OCI-M1 (cell line): ENCODE measurements at regions not wholly inside any gene's neighbourhood (a gene's known extent, or its start where the extent isn't known, plus 50 kb on each side); places are given as distances from the start of the nearest gene placed in this dataset.
A peak's percentile ranks its signal among the peaks of the same experiment; 100 is the strongest.

Experiments
- DNase-seq: peaks from one replicate; lab custom pipeline; 2025; lab: John Stamatoyannopoulos, UW

DNA sequence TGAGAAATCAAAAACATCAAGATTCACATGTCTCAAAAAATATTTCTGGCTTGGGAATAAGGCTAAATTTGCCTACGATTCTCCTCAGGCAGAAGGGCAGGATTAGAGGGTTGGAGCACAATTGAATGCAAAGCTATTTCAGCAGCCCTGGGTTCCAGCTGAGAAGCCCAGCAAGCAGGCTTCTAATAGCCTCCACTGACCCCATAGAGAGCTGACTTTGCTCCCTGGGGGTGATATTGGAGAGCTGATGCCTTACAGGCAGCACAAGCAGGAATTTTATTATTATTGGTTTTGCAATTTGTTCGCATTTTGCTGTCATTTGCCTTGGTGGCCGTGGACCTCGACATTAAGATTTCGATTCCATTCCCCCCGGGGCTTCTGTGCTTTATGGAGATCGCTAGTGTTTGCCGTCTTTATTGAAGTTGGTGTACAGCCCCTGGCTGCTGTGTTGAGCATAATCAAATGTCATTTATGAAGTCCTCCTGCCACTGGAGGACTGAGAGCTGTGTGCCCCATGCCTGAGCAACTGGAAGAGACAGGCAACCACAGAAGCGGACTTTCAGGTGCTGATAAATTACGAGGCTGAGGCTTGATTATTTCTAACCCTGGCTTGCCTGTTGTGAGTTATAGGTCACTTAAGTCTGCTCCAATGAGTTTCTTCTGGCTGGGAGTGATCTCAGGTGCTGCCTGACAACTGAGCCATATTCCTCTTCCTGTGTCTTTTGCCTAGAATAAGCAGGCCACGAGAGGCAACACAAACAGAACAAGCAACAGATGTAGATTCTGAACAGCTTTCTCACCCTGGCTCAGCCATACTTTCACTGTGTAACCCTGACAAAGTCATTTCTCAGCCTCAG, 518.4 kb upstream of the CAMK1G start:
- no peak for DNase-seq

DNA sequence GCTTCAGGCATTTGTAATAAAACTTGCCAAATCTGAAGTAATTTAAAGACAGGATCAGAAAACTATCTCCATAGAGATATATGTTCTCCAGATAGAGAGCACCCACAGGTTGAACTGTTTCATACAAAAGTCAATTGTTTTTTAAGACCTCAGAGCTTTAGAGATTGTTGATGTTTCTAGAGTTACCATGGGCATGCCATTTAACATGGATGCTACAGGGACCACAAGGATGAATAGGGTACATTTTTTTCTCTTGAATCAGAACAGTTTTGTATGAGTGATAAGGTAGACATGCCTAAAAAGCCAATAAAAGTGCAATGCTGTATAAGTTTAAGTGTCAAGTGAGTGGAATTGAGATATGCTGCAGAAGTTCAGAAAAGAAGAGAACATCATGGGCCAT, 511.0 kb upstream of the CAMK1G start:
- DNase-seq: no peak

DNA sequence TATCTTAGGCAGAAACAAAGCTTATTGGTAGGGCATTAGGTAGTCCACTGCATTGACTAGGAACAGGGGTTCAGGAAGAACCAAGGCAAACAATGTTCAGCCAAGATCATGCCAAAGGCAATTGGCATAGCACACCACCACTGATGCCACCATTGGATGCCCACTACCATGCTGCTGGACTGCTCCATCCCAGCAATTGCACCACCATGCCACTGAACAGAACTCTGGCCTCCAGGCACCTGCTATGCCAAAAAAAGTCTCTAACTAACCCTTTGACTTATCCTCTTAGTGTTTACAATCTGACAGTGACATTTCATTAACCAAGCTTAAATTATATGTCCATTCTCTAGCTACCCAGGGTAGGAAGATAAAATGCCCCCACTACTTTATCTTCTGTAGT, 509.6 kb upstream of the CAMK1G start:
- no peak for DNase-seq

DNA sequence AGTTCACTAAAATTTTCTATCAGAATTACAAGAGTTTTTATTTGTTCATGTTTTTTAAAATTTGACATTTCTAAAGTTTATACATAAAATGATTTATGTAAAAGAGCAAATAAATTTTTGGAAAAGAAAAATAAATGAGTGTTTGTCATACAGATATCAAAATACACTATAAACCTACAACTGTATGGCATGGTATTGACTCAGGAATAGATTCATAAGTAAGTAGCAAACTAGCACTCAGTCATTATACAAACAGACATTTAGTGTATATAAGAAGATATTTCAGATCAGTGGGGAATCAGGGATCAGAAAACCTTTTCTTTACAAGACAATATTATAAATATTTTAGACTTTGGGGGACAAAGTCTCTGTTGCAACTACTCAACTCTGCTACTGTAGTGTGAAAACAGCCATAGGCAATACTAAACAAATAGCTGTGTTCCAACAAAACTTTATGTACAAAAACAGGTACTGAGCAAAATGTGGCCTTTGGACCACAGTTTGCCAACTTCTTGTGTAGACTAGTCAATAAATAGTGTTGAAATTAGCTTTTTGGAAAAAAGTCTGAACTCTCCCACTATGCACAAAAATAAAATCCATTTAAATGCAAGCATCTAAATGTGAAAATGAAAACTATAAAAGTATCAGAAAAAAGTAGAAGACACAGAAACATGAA, 508.8 kb upstream of the CAMK1G start:
- no peak for DNase-seq

DNA sequence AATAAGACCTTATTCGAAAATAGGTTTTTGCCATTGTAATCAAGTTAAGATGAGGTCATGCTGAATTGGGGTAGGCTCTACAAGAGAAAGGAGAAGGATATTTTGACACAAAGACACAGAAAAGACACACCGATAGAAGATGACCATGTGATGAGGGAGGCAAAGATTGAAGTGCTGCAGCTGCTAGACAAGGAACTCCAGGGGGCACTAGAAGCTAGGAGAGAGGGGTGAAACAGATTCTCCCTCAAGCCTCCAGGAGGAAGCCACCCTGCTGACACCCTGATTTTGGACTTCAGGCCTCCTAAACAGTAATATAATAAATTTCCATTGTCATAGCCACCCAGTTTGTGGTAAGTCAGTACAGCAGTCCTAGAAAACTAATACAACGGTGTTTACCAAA, 506.8 kb upstream of the CAMK1G start:
- peak; percentile 9 for DNase-seq

DNA sequence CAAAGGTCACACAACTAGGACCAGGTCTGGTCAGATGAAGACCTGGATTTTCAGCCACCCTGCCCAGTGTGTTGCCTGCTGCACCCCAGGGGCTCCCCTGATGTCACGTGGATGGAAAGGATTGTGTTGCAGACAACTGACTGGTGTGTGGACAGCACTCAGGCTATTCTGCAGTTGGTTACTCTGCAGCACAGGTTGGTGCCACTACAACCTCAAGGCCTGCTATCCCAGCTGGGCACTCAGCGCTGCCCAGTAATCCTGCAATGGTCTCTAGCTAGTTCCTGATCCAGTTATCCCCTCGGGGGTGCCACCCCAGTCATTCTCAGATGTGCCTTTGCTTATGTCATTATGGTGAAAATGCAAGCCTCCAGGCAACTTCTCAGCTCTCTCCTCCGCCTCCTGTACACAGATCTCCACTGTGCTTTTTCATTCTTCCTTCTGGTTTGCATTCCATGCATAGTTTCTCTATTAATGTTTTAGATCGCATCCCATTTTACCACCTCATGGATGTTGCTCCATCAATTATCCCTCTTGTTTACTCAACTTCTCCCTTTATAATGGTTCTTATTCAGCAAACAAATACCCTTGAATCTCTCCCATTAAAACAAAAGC, 503.2 kb upstream of the CAMK1G start:
- DNase-seq: no peak

DNA sequence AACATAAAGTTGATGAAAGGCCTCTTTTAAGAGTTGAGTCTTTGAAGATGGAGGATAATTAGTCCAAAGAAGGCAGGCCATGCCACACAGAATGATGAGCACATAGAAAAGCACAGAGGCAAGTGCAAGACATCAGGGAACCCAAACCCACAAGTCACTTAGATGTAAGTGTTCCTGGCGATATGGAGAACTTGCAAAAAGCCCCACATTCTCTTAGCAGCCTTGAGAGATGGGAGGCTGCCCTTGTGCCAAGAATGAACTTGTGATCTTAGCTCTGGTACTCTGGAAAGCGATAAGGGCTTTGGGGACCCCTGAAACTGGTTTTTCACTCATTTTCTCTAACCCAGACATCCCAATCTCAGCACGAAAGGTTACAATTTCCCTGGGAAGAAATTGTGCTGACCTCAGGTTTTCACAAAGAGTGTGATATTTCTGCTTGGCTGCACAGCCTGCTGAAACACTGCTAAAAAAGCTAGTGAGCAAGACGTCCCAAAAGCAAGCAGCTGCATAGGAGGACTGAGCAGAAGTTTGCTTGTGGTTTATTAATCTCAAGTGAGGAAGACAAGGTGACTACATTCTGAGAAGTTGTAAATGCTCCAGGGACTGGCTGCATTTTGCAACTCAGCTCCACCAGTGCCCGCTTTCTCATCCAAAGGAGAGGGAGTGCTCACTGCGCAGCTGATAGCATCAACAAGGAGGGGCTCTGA, 496.9 kb upstream of the CAMK1G start:
- DNase-seq: no peak

DNA sequence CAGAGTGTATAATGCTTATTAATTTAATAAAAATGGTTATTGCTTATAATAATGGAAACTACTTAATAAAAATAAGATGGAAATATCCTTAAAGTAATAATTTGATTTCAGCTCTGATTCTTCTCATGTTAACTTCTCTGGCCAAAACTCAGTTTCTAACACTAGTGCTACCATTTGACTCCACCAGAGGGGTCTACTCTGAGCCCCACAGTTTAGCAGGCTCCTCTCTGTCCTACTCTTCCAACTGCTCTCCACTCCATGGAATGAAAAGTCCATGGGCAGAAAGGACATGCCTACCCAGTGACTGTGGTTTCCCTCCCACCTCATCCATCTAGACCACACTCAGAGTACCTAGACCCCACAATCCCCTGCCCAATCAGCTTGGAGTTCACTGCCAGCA, 489.1 kb upstream of the CAMK1G start:
- DNase-seq: no peak

DNA sequence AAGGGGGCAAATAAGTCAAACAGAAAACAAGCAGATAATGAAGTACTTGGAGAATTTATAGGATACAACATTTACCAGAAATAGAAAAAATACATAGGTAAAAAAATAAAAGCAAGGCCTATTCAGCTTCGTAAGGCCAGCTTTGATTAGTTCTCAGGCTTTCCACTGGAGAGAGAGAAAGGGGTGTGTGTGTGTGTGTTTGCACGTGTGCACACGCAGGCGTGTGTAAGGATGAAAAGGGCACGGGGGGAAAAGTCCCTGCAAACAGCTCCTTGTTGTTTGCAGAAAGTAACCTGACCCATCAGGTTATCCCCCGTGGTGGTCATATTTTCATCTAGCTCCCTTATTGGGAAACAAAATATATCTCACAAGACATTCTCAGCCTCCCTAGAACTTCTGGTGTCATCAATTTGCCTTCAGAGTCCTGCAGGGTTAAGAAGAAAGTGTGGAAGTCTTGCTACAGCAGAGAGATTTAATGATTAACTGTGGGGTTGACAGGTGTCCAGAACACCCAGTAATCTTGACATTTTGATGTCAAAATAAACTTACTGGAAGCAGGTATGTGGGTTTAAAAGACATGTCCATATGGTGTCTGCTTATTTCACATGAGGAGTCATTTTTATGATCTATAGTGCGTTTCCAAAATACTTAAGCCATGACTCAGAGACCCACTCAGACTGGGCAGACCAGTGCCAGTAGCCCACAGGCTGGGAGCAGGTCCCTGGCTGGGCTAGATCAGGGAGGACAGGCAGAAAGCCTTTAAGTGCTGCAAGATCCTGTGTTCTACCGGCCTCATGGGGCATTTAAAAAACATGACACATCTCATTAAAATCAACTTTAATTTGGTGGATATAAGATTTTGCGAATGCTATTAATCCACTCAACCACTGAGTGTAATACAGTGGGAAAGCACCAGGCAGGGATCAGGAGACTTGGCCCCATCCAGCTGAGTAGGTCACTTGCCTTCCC, 487.6 kb upstream of the CAMK1G start:
- DNase-seq: no peak

DNA sequence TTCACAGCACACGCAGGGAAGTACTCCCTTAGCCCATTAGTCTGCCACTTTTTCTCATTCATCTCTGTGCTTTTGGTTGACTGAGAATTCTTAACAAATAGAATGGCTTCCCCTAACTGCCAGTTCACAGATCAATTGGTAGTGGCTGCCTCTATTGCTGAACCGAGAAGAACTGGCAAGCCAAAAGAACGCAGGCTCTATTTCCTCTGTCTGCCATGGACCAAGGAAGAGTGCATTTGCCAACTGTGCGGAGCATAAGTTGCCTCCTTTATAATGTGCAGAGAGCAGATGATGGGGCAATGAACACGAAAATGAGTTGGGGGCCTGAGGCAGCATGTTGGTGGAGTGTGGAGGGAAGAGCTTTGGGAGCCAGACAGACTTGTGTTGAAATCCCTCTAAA, 483.1 kb upstream of the CAMK1G start:
- no peak for DNase-seq

DNA sequence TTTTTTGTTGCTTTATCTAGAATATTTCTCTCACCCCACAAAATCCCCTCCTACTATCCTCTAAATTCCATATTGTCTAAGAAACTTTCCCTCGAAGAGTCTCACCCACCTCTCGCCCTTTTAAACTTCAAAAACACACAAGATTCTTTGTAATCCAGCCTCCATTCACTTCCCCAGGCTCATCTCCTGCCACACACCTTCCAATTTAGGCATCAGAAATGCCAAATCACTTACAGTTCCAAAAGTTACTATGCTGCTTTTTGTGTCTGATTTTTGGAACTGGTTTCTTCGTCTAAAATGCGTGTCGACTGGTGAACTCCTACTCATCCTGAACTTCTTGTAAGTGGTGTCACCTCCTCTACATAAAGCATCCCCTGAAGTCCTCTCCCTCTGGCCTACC, 482.4 kb upstream of the CAMK1G start:
- no peak for DNase-seq

DNA sequence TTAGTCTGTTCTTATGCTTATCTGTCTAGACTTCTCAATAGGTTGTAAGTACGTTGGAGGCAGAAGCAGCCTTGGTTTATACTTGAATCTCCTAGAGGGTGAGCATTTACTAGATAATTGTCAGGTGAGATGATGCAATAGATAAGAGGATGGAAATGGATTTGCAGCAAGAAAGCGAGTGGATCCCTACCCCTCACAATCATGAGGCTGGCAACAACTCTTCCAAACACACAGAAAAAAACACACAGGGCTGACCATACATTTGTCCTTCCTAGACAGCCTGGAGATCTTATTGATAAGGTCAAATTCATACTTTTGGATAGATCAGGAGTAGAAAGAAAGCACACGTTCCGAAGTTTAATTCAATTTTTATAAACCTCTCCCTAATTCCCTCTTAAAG, 481.4 kb upstream of the CAMK1G start:
- DNase-seq: no peak

DNA sequence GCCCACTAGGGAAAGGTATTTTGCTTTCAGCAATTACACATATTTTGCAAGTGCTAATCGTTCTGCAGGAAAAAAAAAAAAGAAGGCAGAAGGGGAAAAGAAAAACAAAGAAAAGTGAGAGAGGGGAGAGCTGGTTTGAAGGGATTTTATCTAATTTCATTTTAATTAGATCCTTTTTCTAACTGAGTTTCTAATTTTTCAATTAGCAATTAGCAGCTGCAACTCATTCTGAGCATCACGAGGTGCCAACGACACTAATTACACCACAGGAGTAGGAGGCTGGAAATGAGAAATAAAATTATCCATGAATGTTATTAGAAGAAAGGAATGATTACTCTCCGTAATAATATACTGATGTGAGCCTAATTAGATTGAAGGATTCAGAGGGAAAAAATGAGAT, 481.0 kb upstream of the CAMK1G start:
- no peak for DNase-seq

DNA sequence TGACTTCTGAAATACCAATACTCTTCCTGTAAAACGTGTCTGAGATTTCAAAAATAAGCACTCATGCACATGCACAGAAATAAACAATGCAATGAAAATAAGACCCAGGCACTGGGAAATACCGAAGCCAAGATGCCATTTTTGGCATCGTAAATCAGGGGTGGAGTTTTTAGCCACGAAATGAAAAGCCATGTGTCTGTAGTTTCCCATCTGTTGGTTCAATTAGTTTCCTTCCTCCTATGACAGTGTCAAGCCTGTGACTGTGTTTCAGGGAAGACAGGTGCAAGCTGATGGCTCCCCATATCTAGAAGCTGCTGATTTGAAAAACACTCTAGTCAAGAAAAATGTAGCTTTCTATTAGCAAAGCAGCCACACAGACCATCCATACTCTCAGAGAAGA, 480.4 kb upstream of the CAMK1G start:
- DNase-seq: no peak

DNA sequence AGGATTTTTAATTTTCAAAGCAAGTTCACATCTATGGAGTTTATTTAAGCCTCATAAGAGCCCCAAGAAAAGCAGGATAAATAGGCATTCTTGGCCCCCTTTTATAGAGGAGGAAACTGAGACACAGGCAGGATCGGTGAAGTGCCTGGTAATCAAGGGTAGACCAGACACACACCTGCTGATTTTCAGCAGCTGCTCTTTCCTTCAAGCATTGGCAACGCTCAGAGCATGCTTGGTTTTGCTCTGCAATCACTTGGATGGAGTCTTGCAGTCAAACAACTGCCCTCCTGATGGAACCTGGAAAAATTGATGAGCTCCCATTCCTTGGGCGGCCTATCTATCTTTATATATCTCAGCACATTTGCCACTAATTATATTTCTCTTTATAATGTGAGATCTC, 478.9 kb upstream of the CAMK1G start:
- no peak for DNase-seq

DNA sequence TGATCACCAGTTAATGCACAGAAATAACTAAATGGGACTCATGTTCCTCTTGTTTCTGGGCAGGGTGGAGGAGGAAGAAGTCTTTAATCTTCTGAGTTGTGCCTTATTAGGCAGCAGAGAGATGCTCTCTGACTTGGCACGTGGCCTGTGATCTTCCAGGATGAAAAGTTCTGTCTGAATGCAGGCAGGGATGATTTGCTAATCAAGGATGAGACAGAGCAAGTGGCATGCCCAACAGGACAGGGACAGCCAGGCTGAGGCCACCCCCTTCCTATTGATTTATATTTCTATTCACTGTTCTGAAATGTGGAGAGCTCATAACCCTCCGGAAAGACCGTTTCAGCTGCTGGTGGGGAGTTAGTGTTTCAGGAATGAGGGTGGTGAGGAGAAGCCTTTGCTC, 477.8 kb upstream of the CAMK1G start:
- no peak for DNase-seq

DNA sequence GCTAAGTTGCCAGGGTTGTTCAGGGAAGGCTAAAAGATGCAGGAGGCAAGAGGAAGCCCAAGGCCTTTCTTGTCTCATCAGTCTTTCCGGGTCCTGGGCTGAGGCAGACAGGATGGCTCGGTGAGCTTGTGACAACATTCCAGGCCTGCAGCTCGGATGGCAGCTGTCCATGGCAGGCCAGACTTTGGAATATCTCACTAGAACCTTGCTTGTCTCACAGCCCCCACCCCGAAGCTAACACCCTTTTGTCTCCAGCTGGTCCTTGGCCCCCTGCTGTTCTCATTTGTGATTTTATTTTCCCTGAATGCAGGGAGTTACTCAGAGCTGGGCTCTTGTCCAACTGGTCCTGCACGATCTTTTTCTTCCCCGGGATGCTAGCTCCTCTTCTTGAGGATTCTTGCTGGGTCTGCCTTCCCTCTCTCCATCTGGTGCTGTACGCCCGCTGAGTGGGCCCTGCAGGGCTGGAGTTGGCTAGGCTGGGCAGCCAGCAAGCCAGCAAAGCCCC, 477.2 kb upstream of the CAMK1G start:
- DNase-seq: no peak

DNA sequence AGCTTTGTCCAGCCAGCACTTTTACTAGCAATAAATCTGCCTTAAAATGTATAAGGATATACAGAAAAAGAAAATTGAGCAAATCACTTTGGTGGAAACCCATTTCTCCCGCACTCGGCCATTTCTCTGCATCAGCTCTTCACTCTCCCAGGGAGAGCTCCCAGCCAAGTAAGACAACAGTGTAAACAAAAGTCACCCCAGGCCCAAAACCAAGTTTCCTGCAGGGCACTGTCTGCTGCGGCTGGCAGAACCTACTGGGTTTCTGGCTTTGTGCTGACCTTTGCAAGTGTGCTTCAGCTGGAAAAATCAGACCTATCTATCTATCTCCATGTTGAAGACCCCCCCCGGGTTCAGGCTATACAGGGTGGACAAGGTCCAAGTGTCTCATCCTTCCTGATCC, 476.7 kb upstream of the CAMK1G start:
- no peak for DNase-seq

DNA sequence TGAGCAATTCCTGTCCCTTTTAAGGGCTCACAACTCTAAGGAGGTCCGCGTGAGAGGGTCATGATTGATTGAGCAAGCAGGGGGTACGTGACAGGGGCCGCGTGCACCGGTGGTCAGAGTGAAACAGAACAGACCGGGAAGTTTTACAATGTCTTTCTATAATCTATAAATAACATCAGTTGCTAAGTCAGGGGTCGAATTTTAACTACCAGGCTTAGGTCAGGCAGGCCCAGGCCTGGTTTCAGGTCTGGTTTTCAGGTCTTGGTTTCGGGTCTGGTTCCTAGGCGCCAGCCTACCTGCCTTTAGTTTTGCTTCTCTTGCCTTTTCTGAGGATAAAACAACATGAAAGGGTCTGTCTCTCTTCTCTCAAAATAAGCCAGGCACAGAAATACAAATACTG, 476.0 kb upstream of the CAMK1G start:
- no peak for DNase-seq

DNA sequence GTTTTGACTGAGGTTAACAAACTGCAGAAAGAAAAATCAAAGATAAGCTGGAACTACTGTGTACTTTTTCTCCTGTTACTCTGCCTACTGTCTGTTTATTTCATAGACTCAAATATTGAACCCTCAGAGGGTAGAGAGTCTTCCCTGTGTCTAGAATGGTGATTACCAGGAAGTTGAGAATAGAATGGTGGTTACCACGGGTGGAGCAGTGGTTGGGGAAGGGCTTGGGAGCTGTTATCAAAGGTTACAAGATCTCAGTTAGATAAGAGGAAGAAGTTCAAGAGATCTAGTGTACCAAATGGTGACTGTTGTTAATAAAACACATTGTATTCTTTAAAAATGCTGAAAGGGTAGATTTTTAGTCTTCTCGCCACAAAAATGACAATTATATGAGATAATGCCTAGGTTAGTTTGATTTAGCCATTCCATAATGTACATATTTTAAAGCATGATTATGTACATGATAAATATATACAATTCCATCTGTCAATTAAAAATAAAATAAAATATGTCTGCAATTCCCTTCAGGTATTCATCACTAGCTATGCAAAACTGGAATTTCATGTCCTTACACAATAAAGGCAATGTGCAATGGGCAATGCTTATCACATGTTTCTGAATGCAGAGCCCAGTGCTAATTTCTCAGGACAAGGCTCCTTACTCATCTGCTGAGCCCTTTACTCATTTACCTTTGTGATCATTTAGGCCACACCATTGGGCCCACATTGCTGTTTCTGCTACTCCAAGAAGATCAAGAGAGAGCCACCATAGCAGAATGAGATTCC, 474.3 kb upstream of the CAMK1G start:
- no peak for DNase-seq

DNA sequence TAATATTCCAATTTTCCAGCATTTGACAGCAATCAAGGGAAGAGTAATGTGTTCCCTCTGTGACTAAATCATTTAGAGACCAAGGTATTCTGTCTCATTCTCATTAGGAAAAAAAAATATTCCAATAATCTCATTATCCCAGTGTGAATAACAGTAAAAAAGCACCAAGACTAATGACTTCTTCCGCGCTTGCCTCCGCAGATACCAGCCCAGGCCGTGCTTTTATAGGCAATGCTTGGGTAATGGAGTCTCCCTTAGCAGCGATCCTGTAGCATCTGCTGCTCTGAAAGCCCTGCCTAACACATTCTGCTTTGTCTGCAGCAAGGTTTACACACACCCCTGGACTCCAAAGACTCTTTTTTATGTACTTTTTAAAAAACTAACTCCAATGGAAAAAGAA, 470.0 kb upstream of the CAMK1G start:
- no peak for DNase-seq
